ENCODE measurements at regions not wholly inside any gene's neighbourhood (a gene's known extent, or its start where the extent isn't known, plus 50 kb on each side); places are given as distances from the start of the nearest gene placed in this dataset.

DNA sequence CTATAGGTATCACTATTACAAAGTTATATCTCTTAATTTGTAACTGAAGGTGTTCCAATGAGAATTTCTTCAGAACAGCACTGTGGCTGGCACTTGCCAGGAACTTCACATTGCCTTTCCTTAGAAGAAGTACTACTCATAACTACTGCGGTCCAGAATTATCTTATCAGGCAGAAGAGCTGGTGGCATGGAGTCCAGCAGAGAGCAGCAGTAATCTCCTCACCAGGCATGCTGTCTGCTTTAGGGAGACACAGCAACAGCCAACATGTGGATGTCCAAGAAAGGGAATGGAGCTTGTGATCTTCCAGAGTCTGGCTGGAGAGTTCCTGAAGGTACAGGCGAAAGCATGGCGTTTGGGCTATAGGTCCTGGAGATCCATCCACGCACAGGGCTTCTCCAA, 919.7 kb upstream of the NR2F2 start:
- TF ChIP-seq, protein P1, sequence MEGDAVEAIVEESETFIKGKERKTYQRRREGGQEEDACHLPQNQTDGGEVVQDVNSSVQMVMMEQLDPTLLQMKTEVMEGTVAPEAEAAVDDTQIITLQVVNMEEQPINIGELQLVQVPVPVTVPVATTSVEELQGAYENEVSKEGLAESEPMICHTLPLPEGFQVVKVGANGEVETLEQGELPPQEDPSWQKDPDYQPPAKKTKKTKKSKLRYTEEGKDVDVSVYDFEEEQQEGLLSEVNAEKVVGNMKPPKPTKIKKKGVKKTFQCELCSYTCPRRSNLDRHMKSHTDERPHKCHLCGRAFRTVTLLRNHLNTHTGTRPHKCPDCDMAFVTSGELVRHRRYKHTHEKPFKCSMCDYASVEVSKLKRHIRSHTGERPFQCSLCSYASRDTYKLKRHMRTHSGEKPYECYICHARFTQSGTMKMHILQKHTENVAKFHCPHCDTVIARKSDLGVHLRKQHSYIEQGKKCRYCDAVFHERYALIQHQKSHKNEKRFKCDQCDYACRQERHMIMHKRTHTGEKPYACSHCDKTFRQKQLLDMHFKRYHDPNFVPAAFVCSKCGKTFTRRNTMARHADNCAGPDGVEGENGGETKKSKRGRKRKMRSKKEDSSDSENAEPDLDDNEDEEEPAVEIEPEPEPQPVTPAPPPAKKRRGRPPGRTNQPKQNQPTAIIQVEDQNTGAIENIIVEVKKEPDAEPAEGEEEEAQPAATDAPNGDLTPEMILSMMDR (IDR thresholded peaks at IDR 0.05) = no peak
- TF ChIP-seq POLR2A (IDR thresholded peaks at IDR 0.05) = no peak
